ENCODE measurements at regions not wholly inside any gene's neighbourhood (a gene's known extent, or its start where the extent isn't known, plus 50 kb on each side); places are given as distances from the start of the nearest gene placed in this dataset.

DNA sequence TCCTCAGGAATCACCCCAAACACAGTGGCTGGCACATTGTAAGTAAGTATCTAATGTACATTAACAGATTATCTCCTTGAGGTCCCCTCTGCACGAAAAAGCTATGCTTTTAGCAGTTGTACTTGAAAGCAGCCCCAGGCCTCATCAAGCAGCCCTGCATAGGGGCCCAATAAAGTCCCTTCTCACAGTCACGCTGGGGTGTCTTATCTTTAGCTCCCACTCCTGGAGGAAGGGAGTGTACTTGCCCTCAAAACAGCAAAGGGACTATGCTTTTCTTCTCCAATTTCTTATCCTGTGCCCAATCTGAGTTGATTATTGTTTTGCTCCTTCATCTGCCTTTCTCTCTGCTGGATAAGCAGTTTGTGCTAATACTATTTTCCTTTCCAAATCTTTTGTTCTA, 168.8 kb upstream of the PLXNA2 start:
- 63 to 77% methylated on average over 2 of the region's 2 CpGs for WGBS, 2 donors

DNA sequence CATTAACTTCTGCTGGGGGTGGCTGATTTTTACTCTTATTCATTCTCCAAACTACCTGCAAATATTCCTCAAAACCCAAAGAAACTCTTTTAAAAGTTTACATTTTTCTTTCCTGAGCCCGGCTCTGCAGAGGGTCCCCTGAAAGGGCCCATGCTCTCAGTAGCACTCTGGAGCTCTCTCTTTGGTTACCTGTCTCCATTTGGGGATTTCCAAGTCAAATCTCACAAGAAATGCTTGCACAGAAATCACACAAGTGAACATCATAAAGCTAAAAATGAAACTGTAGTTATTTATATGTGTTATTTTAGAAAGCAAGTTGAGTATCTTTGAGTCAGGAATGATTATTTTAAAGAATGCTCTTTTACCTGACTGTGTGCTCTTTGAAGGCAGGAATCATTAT, 174.5 kb upstream of the PLXNA2 start:
- intact Hi-C loops (cut with DNase I; ENCODE audit: low total_unique reads) = no loop called here

More for the DNA sequence above, 168.8 kb upstream of the PLXNA2 start:
- DNase-seq (ENCODE audit: low spot score in 2 of 2) = no peak
- no peak overlapping the region for H3K4me3 ChIP-seq (ENCODE audit: low read depth, poor library complexity, severe bottlenecking)
- no peak for TF ChIP-seq POLR2A (IDR thresholded peaks at IDR 0.05)
- TF ChIP-seq, protein P1, sequence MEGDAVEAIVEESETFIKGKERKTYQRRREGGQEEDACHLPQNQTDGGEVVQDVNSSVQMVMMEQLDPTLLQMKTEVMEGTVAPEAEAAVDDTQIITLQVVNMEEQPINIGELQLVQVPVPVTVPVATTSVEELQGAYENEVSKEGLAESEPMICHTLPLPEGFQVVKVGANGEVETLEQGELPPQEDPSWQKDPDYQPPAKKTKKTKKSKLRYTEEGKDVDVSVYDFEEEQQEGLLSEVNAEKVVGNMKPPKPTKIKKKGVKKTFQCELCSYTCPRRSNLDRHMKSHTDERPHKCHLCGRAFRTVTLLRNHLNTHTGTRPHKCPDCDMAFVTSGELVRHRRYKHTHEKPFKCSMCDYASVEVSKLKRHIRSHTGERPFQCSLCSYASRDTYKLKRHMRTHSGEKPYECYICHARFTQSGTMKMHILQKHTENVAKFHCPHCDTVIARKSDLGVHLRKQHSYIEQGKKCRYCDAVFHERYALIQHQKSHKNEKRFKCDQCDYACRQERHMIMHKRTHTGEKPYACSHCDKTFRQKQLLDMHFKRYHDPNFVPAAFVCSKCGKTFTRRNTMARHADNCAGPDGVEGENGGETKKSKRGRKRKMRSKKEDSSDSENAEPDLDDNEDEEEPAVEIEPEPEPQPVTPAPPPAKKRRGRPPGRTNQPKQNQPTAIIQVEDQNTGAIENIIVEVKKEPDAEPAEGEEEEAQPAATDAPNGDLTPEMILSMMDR (IDR thresholded peaks at IDR 0.05) = no peak
- intact Hi-C loops (cut with DNase I; ENCODE audit: low total_unique reads) = no loop called here

GRCh38 chr1:208419746-208420420, 175.7 kb upstream of the PLXNA2 start:
- TF ChIP-seq, protein P1 (IDR thresholded peaks at IDR 0.05) = no peak
- no peak for TF ChIP-seq POLR2A (IDR thresholded peaks at IDR 0.05)
- 59 to 73% methylated on average over 5 of the region's 5 CpGs for WGBS, 2 donors
- intact Hi-C loops (cut with DNase I; ENCODE audit: low total_unique reads) = no loop called here
- no peak overlapping the region for H3K4me3 ChIP-seq (ENCODE audit: low read depth, poor library complexity, severe bottlenecking)
- DNase-seq (ENCODE audit: low spot score in 2 of 2) = no peak

More for the DNA sequence above, 174.5 kb upstream of the PLXNA2 start:
- no peak overlapping the region for H3K4me3 ChIP-seq (ENCODE audit: low read depth, poor library complexity, severe bottlenecking)
- WGBS, 2 donors = 83 to 84% methylated on average over 1 of the region's 1 CpG
- TF ChIP-seq, protein P1 (IDR thresholded peaks at IDR 0.05) = no peak
- TF ChIP-seq POLR2A (IDR thresholded peaks at IDR 0.05) = no peak
- no peak for DNase-seq (ENCODE audit: low spot score in 2 of 2)

- TF ChIP-seq, protein P1 (IDR thresholded peaks at IDR 0.05) = no peak
- TF ChIP-seq POLR2A (IDR thresholded peaks at IDR 0.05) = no peak
- intact Hi-C loops (cut with DNase I; ENCODE audit: low total_unique reads) = no loop called here
- DNase-seq (ENCODE audit: low spot score in 2 of 2) = no peak
- H3K4me3 ChIP-seq (ENCODE audit: low read depth, poor library complexity, severe bottlenecking) = no peak overlapping the region
- WGBS, 2 donors = 69 to 75% methylated on average over 1 of the region's 1 CpG
Measured at GRCh38 chr1:208420696-208421095, 176.5 kb upstream of the PLXNA2 start.

DNA sequence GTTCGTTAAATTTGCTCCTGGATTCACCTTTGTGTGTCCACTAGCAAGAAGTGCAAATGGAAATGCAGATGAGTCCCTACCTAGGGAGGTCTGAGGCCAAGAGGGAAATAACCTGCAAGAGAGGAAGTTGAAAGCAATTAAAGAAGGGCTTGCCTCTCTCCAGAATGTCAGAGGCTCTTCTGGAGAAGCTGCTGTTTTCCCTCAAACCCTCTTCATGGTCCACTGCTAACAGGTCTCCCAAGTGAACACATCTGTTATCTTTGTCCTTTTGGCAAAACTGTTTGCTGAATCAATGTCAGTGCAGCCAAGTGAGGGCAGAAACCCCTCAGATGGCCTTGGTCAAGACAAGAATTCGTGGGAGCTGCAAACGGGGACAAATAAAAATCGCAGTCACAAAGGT, 177.3 kb upstream of the PLXNA2 start:
- intact Hi-C loops (cut with DNase I; ENCODE audit: low total_unique reads) = no loop called here
- DNase-seq (ENCODE audit: low spot score in 2 of 2) = no peak
- no peak overlapping the region for H3K4me3 ChIP-seq (ENCODE audit: low read depth, poor library complexity, severe bottlenecking)
- 91 to 92% methylated on average over 4 of the region's 4 CpGs for WGBS, 2 donors
- TF ChIP-seq POLR2A (IDR thresholded peaks at IDR 0.05) = no peak
- TF ChIP-seq, protein P1 (IDR thresholded peaks at IDR 0.05) = no peak

GRCh38 chr1:208423526-208423925, 179.3 kb upstream of the PLXNA2 start:
- WGBS, 2 donors = 62 to 69% methylated on average over 3 of the region's 3 CpGs
- TF ChIP-seq, protein P1 (IDR thresholded peaks at IDR 0.05) = no peak
- no peak for TF ChIP-seq POLR2A (IDR thresholded peaks at IDR 0.05)
- intact Hi-C loops (cut with DNase I; ENCODE audit: low total_unique reads) = no loop called here
- H3K4me3 ChIP-seq (ENCODE audit: low read depth, poor library complexity, severe bottlenecking) = no peak overlapping the region
- no peak for DNase-seq (ENCODE audit: low spot score in 2 of 2)

Measured in lower leg skin (tissue), 4 donors.